Body of pancreas (tissue), 4 donors: ENCODE measurements at regions not wholly inside any gene's neighbourhood (a gene's known extent, or its start where the extent isn't known, plus 50 kb on each side); places are given as distances from the start of the nearest gene placed in this dataset.

Experiments
- ATAC-seq: fragments of 150-250 bp; one replicate; pipeline ENCODE4 v1.9.1; 2016
- DNase-seq, 4 donors: peaks; one replicate each; pipeline ENCODE4 v3.0.0-alpha.2; 2019
- H3K27ac ChIP-seq, 4 donors: fragments of 200-600 bp; sonication (generic); 1 replicate in 3 of 4; 2 replicates in 1 of 4; pipeline versions ENCODE4 v1.5.1 to v1.6.1; 2016 to 2019; ENCODE audit warnings: mild to moderate bottlenecking in 1 of 4, mixed read lengths in 1 of 4, moderate library complexity in 1 of 4
- H3K27me3 ChIP-seq, 2 donors: fragments of 200-600 bp; sonication (generic); one replicate each; pipeline ENCODE4 v1.6.0; 2016; ENCODE audit warnings: mild to moderate bottlenecking in 1 of 2
- H3K36me3 ChIP-seq, 2 donors: fragments of 200-600 bp; sonication (generic); replicated peaks in 1 of 2; 2 replicates each; pipeline ENCODE4 v1.5.1; 2016; ENCODE audit warnings: low read depth in 2 of 2; ENCODE audit not compliant: insufficient read depth in 1 of 2
- H3K4me1 ChIP-seq: fragments of 200-600 bp; sonication (generic); one replicate; pipeline ENCODE4 v1.6.0; 2016
- H3K4me3 ChIP-seq, 2 donors: fragments of 200-600 bp; sonication (generic); 1 replicate in 1 of 2; 2 replicates in 1 of 2; pipeline ENCODE4 v1.5.1; 2016 to 2019
- H3K9me3 ChIP-seq, 3 donors: fragments of 200-600 bp; sonication (generic); 1 replicate in 2 of 3; 2 replicates in 1 of 3; pipeline ENCODE4 v1.5.1; 2016
- POLR2A ChIP-seq, 3 donors: fragments of 450-650 bp; IDR thresholded peaks; one replicate each; pipeline ENCODE4 v1.6.1; 2016; ENCODE audit warnings: antibody characterized with exemption in 3 of 3, mild to moderate bottlenecking in 2 of 3
- WGBS, 2 donors: methylation state at CpG; one replicate each; pipeline ENCODE4 v1.1.5; 2017; 5-methylcytosine and 5-hydroxymethylcytosine counted together
- intact Hi-C: fragments of 100-400 bp; cut with DNase I; formaldehyde crosslinking; loops from one replicate; pipeline ENCODE4 v1.15.1; 2023
- TF ChIP-seq, protein P1 (sequence below), 7 experiments: fragments of 450-650 bp in 4 of 7; fragments of 200-600 bp in 3 of 7; sonication (generic) in 3 of 7; IDR thresholded peaks; one replicate each; pipeline ENCODE4 v1.5.1; 2016 to 2019; ENCODE audit warnings: antibody characterized with exemption in 7 of 7

DNA sequence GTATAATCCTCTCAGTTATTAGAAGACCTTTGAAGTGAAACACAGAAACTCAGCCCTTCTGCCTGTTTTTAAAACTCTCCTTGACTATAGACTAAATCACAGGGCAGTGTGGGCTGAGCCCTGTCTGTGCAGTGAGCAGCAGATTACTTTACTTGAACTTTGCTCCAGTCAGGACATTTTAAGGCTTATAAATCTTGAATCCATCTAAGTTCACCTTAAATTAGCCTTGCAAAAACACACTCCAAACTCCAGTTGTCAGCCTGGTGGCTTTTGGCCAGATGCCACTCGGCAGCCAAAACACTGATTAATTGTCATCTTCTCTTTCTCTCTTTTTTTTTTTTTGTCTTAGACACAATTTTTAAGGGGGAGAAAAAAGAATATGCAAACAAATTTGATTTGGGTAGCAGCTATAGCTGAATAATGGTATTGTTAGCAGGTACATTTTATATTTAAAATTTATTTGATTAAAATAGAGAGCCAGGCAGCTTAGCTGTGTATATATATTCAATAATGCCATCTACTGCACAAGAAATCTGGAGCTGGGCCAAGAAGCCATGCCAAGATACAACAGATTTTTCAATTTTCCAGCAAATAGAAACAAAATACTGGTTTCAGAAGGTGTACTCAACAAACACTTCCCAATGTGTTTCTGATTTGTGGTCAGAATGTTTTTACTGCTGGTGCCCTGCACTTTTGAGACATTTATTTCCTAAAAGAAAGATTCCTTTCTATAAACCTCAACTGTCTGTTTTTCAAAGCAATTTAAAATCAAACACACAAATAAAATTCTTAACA lies 247.7 kb downstream of the TFEC start:
- intact Hi-C loops = no loop called here
- 0 to 9% methylated on average over 1 of the region's 1 CpG for WGBS, 2 donors
- Histone ChIP-seq H3K27ac (no peak overlapping the region), H3K4me3 (no peak overlapping the region), H3K9me3 (no peaks in the 10 kb centered on the region), H3K27me3 (no peaks in the 10 kb centered on the region), H3K4me1 (peaks cover 3% of the 10 kb centered on the region), H3K36me3 (no peaks in the 10 kb centered on the region)
- peak in 3 of 4 donors; percentile 15 to 46 (median 23) for DNase-seq
- ATAC-seq = no peak
- no peak for TF ChIP-seq POLR2A (IDR thresholded peaks at IDR 0.05)
- TF ChIP-seq, protein P1, sequence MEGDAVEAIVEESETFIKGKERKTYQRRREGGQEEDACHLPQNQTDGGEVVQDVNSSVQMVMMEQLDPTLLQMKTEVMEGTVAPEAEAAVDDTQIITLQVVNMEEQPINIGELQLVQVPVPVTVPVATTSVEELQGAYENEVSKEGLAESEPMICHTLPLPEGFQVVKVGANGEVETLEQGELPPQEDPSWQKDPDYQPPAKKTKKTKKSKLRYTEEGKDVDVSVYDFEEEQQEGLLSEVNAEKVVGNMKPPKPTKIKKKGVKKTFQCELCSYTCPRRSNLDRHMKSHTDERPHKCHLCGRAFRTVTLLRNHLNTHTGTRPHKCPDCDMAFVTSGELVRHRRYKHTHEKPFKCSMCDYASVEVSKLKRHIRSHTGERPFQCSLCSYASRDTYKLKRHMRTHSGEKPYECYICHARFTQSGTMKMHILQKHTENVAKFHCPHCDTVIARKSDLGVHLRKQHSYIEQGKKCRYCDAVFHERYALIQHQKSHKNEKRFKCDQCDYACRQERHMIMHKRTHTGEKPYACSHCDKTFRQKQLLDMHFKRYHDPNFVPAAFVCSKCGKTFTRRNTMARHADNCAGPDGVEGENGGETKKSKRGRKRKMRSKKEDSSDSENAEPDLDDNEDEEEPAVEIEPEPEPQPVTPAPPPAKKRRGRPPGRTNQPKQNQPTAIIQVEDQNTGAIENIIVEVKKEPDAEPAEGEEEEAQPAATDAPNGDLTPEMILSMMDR (IDR thresholded peaks at IDR 0.05) = no peak

DNA sequence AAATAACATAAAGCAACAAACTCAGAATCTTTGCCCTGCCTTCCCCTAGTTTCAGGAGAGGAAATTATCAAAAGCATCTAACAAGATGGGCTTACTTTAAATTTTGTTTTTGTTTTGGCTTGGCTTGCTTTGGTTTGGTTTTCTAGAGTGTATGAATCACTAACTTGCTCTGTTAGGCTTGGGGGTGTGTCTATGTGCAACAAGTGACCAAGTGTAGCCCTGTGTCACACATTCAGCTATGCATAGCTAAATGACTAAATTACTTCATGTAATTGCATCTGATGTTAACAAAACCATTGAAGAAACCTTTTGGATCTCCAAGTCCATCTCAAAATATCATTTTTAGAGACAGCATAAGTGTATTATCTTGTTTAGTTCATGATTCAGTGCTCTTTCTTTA lies 251.0 kb downstream of the TFEC start:
- Histone ChIP-seq H3K36me3 (no peaks in the 10 kb centered on the region), H3K4me3 (no peak overlapping the region), H3K27ac (no peak overlapping the region), H3K27me3 (no peaks in the 10 kb centered on the region), H3K9me3 (no peaks in the 10 kb centered on the region), H3K4me1 (peaks cover 3% of the 10 kb centered on the region)
- DNase-seq = no peak
- no peak for ATAC-seq
- intact Hi-C loops = no loop called here
- TF ChIP-seq POLR2A (IDR thresholded peaks at IDR 0.05) = no peak
- TF ChIP-seq, protein P1 (IDR thresholded peaks at IDR 0.05) = no peak

DNA sequence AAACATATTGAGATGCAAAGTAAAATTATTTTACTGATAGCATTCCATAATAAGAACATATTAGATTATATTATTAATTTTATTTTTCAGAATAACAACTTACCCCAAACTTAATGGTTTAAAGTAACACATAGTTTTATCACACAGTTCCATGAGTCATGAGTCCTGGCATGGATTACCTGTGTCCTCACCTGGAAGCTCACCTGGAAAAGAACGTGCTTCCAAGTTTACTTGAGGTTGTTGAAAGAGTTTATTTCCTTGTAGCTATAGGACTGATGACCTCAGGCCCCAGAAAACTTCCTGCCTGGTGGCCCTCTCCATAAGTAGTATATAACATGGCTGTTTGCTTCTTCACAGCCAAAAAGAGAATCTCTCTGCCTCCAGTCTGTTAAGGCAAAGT lies 254.6 kb downstream of the TFEC start:
- WGBS, 2 donors = 23 to 29% methylated on average over 1 of the region's 1 CpG
- ATAC-seq (peak; percentile 79), DNase-seq (peak in 3 of 4 donors; percentile 11 to 53 (median 48))
- intact Hi-C loops = no loop called here
- Histone ChIP-seq H3K4me1 (no peaks in the 10 kb centered on the region), H3K36me3 (no peaks in the 10 kb centered on the region), H3K27ac (no peak overlapping the region), H3K9me3 (no peaks in the 10 kb centered on the region), H3K4me3 (no peak overlapping the region), H3K27me3 (no peaks in the 10 kb centered on the region)
- TF ChIP-seq POLR2A (IDR thresholded peaks at IDR 0.05) = no peak
- TF ChIP-seq, protein P1 (IDR thresholded peaks at IDR 0.05) = no peak

DNA sequence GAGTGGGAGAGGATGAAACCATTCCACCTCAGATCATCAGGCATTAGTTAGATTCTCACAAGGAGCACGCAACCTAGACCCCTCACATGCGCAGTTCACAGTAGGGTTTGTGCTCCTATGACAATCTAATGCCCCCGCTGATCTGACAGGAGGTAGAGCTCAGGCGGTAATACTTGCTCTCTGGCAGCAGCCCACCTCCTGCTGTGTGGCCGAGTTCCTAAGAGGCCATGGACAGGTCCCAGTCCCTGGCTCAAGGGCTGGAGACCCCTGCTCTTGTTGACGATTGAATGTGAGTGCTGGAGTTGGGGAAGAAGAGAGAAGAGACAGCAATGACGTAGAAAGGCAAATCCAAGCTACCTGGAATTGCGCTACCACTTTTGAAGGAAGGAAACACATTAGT lies 267.2 kb downstream of the TFEC start:
- no peak overlapping the region for H3K4me3 ChIP-seq
- H3K9me3 ChIP-seq = no peaks in the 10 kb centered on the region
- H3K27me3 ChIP-seq = no peaks in the 10 kb centered on the region
- no peak overlapping the region for H3K27ac ChIP-seq
- no peaks in the 10 kb centered on the region for H3K36me3 ChIP-seq
- DNase-seq (no peak), ATAC-seq (no peak)
- TF ChIP-seq, protein P1 (IDR thresholded peaks at IDR 0.05) = no peak
- no peak for TF ChIP-seq POLR2A (IDR thresholded peaks at IDR 0.05)
- intact Hi-C loops = no loop called here
- no peaks in the 10 kb centered on the region for H3K4me1 ChIP-seq
- WGBS, 2 donors = 75 to 76% methylated on average over 8 of the region's 8 CpGs

DNA sequence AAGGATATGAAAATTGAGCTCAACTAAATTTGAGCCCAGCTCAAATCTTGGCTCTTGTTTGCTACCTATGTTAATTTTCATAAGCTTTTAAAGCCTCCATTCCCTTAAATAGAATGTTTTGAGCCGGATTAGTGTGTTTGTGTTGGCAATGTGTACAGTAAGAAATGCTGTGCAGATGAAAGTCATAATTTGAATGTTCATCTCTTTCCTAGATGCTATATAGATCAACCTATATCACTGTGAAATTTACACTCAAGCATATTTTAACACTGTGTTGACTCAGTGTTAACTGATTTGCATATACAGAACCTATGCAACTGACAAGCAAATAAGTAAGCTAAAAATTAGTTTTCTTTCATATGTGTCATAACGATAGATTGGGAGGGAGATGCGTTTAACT lies 272.5 kb downstream of the TFEC start:
- DNase-seq = no peak
- TF ChIP-seq, protein P1 (IDR thresholded peaks at IDR 0.05) = no peak
- TF ChIP-seq POLR2A (IDR thresholded peaks at IDR 0.05) = no peak
- H3K27me3 ChIP-seq = no peaks in the 10 kb centered on the region
- 78 to 81% methylated on average over 3 of the region's 3 CpGs for WGBS, 2 donors
- intact Hi-C loops = no loop called here
- H3K27ac ChIP-seq = no peak overlapping the region
- no peaks in the 10 kb centered on the region for H3K36me3 ChIP-seq
- no peak for ATAC-seq
- H3K9me3 ChIP-seq = no peaks in the 10 kb centered on the region
- no peaks in the 10 kb centered on the region for H3K4me1 ChIP-seq
- H3K4me3 ChIP-seq = no peak overlapping the region
